DMS114 treated with DMSO at 0.1 percent for 48 hours (cell line): ENCODE measurements at regions not wholly inside any gene's neighbourhood (a gene's known extent, or its start where the extent isn't known, plus 50 kb on each side); places are given as distances from the start of the nearest gene placed in this dataset.
"Not testable (repeated sequence)": the region's sequence is repeated elsewhere in the genome, so short reads cannot be mapped to it uniquely, and the experiment has no call there.

ENCODE experiments used
- DNase-seq: peaks from one replicate; lab custom pipeline; 2025; ENCODE audit not compliant: unreplicated experiment; lab: John Stamatoyannopoulos, UW

DNA sequence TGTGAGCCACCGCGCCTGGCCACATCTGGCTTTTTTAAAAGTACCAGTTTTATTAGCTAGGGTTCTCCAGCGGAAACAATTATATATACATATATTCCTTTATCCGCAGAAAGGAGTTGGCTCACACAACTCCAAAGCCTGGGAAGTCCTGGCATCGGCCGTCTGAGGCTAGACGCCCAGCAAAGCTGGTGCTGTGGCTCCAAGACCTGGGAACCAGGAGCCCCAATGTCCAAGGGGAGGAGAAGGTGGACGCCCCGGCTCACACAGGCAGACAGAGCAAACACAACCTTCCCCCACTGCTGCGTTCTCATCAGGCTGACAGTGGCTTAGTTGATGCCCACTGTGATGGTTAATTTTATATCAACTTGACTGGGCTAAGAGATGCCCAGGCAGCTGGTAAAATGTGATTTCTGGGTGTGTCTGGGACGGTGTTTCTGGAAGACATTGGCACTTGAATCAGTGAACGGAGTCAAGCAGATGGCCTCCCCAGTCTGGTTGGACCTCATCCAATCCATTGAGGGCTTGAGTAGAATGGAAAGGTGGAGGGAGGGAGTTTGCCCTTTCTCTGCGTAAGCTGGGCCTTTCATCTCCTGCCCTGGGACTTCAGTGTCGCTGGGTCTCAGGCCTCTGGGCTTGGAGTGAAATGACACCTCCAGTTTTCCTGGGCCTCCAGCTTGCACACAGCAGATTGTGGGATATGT lies 904.4 kb downstream of the BRD1 start:
- DNase-seq, result no peak

GRCh38 chr22:48921411-48921903 lies 906.2 kb downstream of the BRD1 start:
- no peak for DNase-seq

- no peak for DNase-seq
Measured at GRCh38 chr22:48920776-48921241, 906.9 kb downstream of the BRD1 start.

GRCh38 chr22:48919851-48920589 lies 907.7 kb downstream of the BRD1 start:
- no peak for DNase-seq

DNA sequence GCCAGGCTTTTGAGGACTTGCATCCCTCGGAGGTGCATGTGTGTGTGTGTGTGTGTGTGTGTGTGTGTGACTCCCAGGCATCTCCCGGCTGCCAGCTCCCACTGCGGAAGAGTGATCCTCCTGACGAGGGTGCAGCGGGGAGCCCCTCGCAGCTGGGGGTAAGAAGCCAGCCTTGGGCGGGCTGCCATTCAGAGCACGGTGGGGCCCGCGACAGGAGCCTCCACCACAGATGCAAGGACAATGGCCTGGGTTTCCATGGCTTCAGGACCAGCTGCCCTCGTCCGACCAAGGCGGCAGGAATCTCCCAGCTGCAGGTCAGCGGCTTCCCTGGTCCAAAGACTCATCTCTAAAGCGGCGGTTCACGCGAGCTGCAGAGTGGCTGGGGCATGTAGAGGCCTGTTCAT lies 908.5 kb downstream of the BRD1 start:
- DNase-seq, result no peak

GRCh38 chr22:48918585-48919186 lies 909.0 kb downstream of the BRD1 start:
- no peak for DNase-seq

- DNase-seq, result not testable (repeated sequence)
Measured at GRCh38 chr22:48912356-48913066, 915.2 kb downstream of the BRD1 start.

GRCh38 chr22:48911647-48912046 lies 916.0 kb downstream of the BRD1 start:
- DNase-seq, result not testable (repeated sequence)

- DNase-seq, result not testable (repeated sequence)
Measured at GRCh38 chr22:48911067-48911466, 916.6 kb downstream of the BRD1 start.

- no peak for DNase-seq
Measured at GRCh38 chr22:48908547-48908946, 919.1 kb downstream of the BRD1 start.

DNA sequence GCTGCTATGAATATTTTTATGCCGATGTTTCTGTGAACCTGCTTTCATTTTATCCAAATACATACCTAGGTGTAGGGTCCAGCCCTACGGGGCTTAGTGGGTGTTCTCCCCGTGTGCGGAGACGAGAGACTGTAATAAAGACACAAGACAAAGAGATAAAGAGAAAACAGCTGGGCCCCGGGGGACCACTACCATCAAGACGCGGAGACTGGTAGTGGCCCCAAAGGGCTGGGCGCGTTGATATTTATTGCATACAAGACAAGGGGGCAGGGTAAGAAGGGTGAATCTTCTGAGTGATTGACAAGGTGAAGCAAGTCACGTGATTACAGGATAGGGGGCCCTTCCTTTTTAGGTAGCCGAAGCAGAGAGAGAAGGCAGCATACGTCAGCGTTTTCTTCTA lies 920.1 kb downstream of the BRD1 start:
- DNase-seq, result no peak

GRCh38 chr22:48906216-48906835 lies 921.3 kb downstream of the BRD1 start:
- no peak for DNase-seq

- no peak for DNase-seq
Measured at GRCh38 chr22:48905206-48905975, 922.3 kb downstream of the BRD1 start.

DNA sequence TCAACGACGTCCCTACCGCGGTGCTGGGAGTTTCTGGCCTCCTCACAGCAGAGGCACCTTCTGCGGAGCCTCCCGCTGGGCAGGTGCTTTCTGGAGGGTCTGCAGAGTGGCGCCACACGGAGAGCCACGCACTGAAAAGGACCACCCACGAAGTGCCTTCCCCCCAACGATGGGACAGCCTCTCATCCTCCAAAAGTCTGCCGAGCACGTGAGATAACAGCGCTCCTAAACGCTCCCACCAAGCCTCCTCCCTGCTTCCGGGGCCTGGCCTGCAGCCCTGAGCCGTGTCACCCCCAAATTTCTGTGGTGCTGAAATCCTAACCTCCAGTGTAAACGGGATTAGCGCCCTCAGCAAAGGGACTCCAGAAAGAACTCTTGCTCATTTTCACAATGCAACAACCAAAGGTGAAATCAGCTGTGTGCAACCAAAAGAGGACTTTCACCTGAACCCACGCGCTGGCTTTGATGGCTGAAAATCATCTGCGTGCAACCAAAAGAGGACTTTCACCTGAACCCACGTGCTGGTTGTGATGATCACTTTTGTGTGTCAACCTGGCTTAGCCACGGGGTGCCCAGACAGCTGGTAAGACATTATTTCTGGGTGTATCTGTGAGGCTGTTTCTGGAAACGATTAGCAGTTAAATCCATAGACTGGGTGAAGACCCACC lies 924.6 kb downstream of the BRD1 start:
- DNase-seq, result no peak

- no peak for DNase-seq
Measured at GRCh38 chr22:48902001-48902869, 925.4 kb downstream of the BRD1 start.

GRCh38 chr22:48901324-48901723 lies 926.3 kb downstream of the BRD1 start:
- DNase-seq, result no peak

DNA sequence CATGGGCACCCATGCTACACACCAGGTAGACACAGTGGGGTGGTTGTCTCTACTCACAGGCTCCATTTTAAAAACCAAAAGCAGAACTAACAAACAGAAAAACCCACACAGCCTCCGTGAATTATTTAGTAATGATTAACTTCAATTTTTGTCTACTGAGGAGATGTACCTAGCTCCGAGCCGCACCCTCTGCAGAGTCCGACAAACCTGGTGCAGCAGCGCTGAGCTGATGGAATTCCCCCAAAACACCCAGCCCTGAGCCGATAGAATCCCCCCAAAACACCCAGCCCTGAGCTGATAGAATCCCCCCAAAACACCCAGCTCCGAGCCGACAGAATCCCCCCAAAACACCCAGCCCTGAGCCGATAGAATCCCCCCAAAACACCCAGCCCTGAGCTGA lies 927.0 kb downstream of the BRD1 start:
- DNase-seq, result no peak

GRCh38 chr22:48900327-48900597 lies 927.4 kb downstream of the BRD1 start:
- no peak for DNase-seq
